H9 (cell line): ENCODE measurements at regions not wholly inside any gene's neighbourhood (a gene's known extent, or its start where the extent isn't known, plus 50 kb on each side); places are given as distances from the start of the nearest gene placed in this dataset.

Source experiments
- DNase-seq: peaks from one replicate; pipeline ENCODE4 v3.0.0-alpha.2; 2017
- H2AFZ ChIP-seq: one replicate; pipeline ENCODE4 v1.6.1; 2013; ENCODE audit warnings: mild to moderate bottlenecking, low read length, control low read depth, moderate library complexity
- H2AK5ac ChIP-seq: 2 replicates; pipeline ENCODE4 v1.6.1; 2013; ENCODE audit warnings: low read length, control low read depth, mixed read lengths; ENCODE audit not compliant: insufficient read length
- H2BK120ac ChIP-seq: one replicate; pipeline ENCODE4 v1.6.1; 2013; ENCODE audit warnings: low read depth, mild to moderate bottlenecking, low read length, control low read depth, inconsistent platforms; ENCODE audit not compliant: poor library complexity, severe bottlenecking
- H2BK12ac ChIP-seq: 2 replicates; pipeline ENCODE4 v1.6.1; 2013; ENCODE audit warnings: low read length, control low read depth, mixed read lengths, low read depth; ENCODE audit not compliant: insufficient read length
- H2BK15ac ChIP-seq: 2 replicates; pipeline ENCODE4 v1.6.1; 2013; ENCODE audit warnings: low read depth, low read length, control low read depth
- H2BK20ac ChIP-seq: one replicate; pipeline ENCODE4 v1.6.1; 2013; ENCODE audit warnings: low read depth, mild to moderate bottlenecking, low read length, control low read depth, inconsistent platforms; ENCODE audit not compliant: poor library complexity, severe bottlenecking
- H2BK5ac ChIP-seq: 2 replicates; pipeline ENCODE4 v1.6.1; 2013; ENCODE audit warnings: low read length, control low read depth, mixed read lengths; ENCODE audit not compliant: insufficient read length
- H3K14ac ChIP-seq: 2 replicates; pipeline ENCODE4 v1.6.1; 2013; ENCODE audit warnings: low read length, control low read depth; ENCODE audit not compliant: insufficient read depth
- H3K18ac ChIP-seq: 2 replicates; pipeline ENCODE4 v1.6.1; 2013; ENCODE audit warnings: low read depth, mild to moderate bottlenecking, mixed read lengths, low read length, control low read depth; ENCODE audit not compliant: insufficient read length
- H3K23ac ChIP-seq: 2 replicates; pipeline ENCODE4 v1.6.1; 2013; ENCODE audit warnings: low read length, control low read depth, mixed read lengths, low read depth; ENCODE audit not compliant: insufficient read length
- H3K23me2 ChIP-seq: 2 replicates; pipeline ENCODE4 v1.6.1; 2013; ENCODE audit warnings: low read depth, mild to moderate bottlenecking, mixed read lengths, low read length, control low read depth; ENCODE audit not compliant: insufficient read length, poor library complexity, severe bottlenecking
- H3K27ac ChIP-seq: 2 replicates; pipeline ENCODE4 v1.5.1; 2013; ENCODE audit warnings: low read length, control low read depth, mixed read lengths, low read depth; ENCODE audit not compliant: insufficient read length
- H3K27me3 ChIP-seq: 2 replicates; pipeline ENCODE4 v1.6.1; 2013; ENCODE audit warnings: low read length, control low read depth, inconsistent platforms; ENCODE audit not compliant: insufficient read depth
- H3K4ac ChIP-seq: 2 replicates; pipeline ENCODE4 v1.6.1; 2013; ENCODE audit warnings: low read depth, mild to moderate bottlenecking, control low read depth, inconsistent platforms, low read length, moderate library complexity
- H3K4me1 ChIP-seq: 2 replicates; pipeline ENCODE4 v1.6.1; 2013; ENCODE audit warnings: low read length, control low read depth, inconsistent platforms; ENCODE audit not compliant: insufficient read depth
- H3K4me2 ChIP-seq: 2 replicates; pipeline ENCODE4 v1.6.1; 2013; ENCODE audit warnings: low read length, control low read depth, mixed read lengths; ENCODE audit not compliant: insufficient read length, insufficient read depth
- H3K56ac ChIP-seq: 2 replicates; pipeline ENCODE4 v1.6.1; 2013; ENCODE audit warnings: low read depth, mild to moderate bottlenecking, mixed read lengths, low read length, control low read depth; ENCODE audit not compliant: insufficient read length
- H3K79me1 ChIP-seq: 2 replicates; pipeline ENCODE4 v1.6.1; 2013; ENCODE audit warnings: low read depth, mild to moderate bottlenecking, moderate library complexity, low read length, control low read depth, inconsistent platforms; ENCODE audit not compliant: insufficient read depth, poor library complexity, severe bottlenecking
- H3K79me2 ChIP-seq: 2 replicates; pipeline ENCODE4 v1.6.1; 2013; ENCODE audit warnings: low read length, control low read depth, inconsistent platforms; ENCODE audit not compliant: insufficient read depth
- H3K9ac ChIP-seq: 2 replicates; pipeline ENCODE4 v1.6.1; 2013; ENCODE audit warnings: low read length, control low read depth, mixed read lengths; ENCODE audit not compliant: insufficient read length; ENCODE audit errors: extremely low read depth
- H3K9me3 ChIP-seq: one replicate; pipeline ENCODE4 v1.6.1; 2013; ENCODE audit warnings: low read depth, low read length, inconsistent platforms; ENCODE audit not compliant: control insufficient read depth
- H3T11ph ChIP-seq: one replicate; pipeline ENCODE4 v1.6.1; 2013; ENCODE audit warnings: mild to moderate bottlenecking, low read length, control low read depth, inconsistent platforms
- H4K20me1 ChIP-seq: one replicate; pipeline ENCODE4 v1.6.1; 2013; ENCODE audit not compliant: control insufficient read depth, insufficient read length, insufficient read depth
- H4K5ac ChIP-seq: 2 replicates; pipeline ENCODE4 v1.6.1; 2013; ENCODE audit warnings: low read depth, mild to moderate bottlenecking, mixed read lengths, low read length, control low read depth; ENCODE audit not compliant: insufficient read length
- H4K8ac ChIP-seq: replicated peaks from 2 replicates; pipeline ENCODE4 v1.6.1; 2013; ENCODE audit warnings: low read length, control low read depth, mixed read lengths, low read depth; ENCODE audit not compliant: insufficient read length
- H4K91ac ChIP-seq: 2 replicates; pipeline ENCODE4 v1.6.1; 2013; ENCODE audit warnings: low read depth, mild to moderate bottlenecking, moderate library complexity, mixed read lengths, low read length, control low read depth; ENCODE audit not compliant: insufficient read length
- H3K27ac Mint-ChIP-seq, 3 experiments: 2 replicates in 2 of 3; 3 replicates in 1 of 3; pipeline ENCODE4 v1.8.0; 2020 to 2021; ENCODE audit warnings: mixed read lengths in 3 of 3, mild to moderate bottlenecking in 1 of 3, moderate library complexity in 1 of 3
- H3K27me3 Mint-ChIP-seq: 2 replicates; pipeline ENCODE4 v1.8.0; 2021; ENCODE audit warnings: low read depth, mild to moderate bottlenecking, moderate library complexity, mixed read lengths
- H3K36me3 Mint-ChIP-seq, 3 experiments: 2 replicates in 2 of 3; 3 replicates in 1 of 3; pipeline ENCODE4 v1.8.0; 2020 to 2021; ENCODE audit warnings: low read depth in 3 of 3, mixed read lengths in 3 of 3; ENCODE audit not compliant: insufficient read depth in 1 of 3
- H3K4me1 Mint-ChIP-seq, 2 experiments: 2 replicates each; pipeline ENCODE4 v1.8.0; 2020; ENCODE audit warnings: mixed read lengths in 2 of 2
- H3K4me3 Mint-ChIP-seq, 2 experiments: 2 replicates in 1 of 2; 3 replicates in 1 of 2; pipeline ENCODE4 v1.8.0; 2020 to 2021; ENCODE audit warnings: mild to moderate bottlenecking in 2 of 2, mixed read lengths in 2 of 2, moderate library complexity in 1 of 2
- H3K9me3 Mint-ChIP-seq, 2 experiments: 2 replicates in 1 of 2; 3 replicates in 1 of 2; pipeline ENCODE4 v1.8.0; 2020; ENCODE audit warnings: mild to moderate bottlenecking in 2 of 2, mixed read lengths in 2 of 2, moderate library complexity in 1 of 2
- CTCF ChIP-seq: fragments of 200-600 bp; sonication (generic); conservative IDR thresholded peaks from 3 replicates; pipeline ENCODE4 v1.8.0; 2021; ENCODE audit warnings: antibody characterized with exemption, mild to moderate bottlenecking
- WGBS: extraction: QIAGEN DNeasy Blood & Tissue Kit; methylation state at CpG from one replicate; pipeline ENCODE4 v1.1.7; 2013; ENCODE audit warnings: missing lambda C conversion rate, low lambda C conversion rate, mixed read lengths; ENCODE audit not compliant: insufficient read length; ENCODE audit errors: extremely low coverage; 5-methylcytosine and 5-hydroxymethylcytosine counted together

GRCh38 chr22:49446145-49446758 lies 381.4 kb downstream of the BRD1 start:
- Histone ChIP-seq H3T11ph (no peak overlapping the region), H2BK5ac (no peak overlapping the region), H4K91ac (no peak overlapping the region), H2BK15ac (no peak overlapping the region), H3K9me3 (no peaks in the 10 kb centered on the region), H3K18ac (no peak overlapping the region), H3K27ac (no peak overlapping the region), H3K27me3 (peaks cover 6% of the 10 kb centered on the region; the same call in 1 of the 2 replicates), H4K20me1 (no peaks in the 10 kb centered on the region), H3K4me1 (peaks cover 4% of the 10 kb centered on the region; the same call in 1 of the 2 replicates), H3K9ac (no peak overlapping the region), H2BK12ac (no peak overlapping the region), H3K23ac (no peak overlapping the region), H3K23me2 (no peaks in the 10 kb centered on the region), H2BK20ac (no peak overlapping the region), H3K79me1 (no peaks in the 10 kb centered on the region), H2AK5ac (no peak overlapping the region), H3K79me2 (no peaks in the 10 kb centered on the region), H2BK120ac (no peak overlapping the region), H3K4ac (no peak overlapping the region), H3K14ac (no peak overlapping the region), H2AFZ (no peak overlapping the region), H4K8ac (no peak overlapping the region), H3K4me2 (no peak overlapping the region), H4K5ac (no peak overlapping the region), H3K56ac (no peak overlapping the region)
- peaks cover 41% of the 10 kb centered on the region for H3K27me3 Mint-ChIP-seq
- no peak overlapping the region for H3K4me3 Mint-ChIP-seq
- H3K9me3 Mint-ChIP-seq: peaks cover 0 to 3% of the 10 kb centered on the region in 2 experiments; a peak in 2 of 5 replicates
- WGBS: no CpG with 5 or more reads among the region's 18 CpGs
- H3K27ac Mint-ChIP-seq: no peak overlapping the region; a peak in 1 of 7 replicates
- DNase-seq: no peak
- H3K4me1 Mint-ChIP-seq: peaks cover 32 to 33% of the 10 kb centered on the region in 2 experiments
- no peak for TF ChIP-seq CTCF
- no peaks in the 10 kb centered on the region for H3K36me3 Mint-ChIP-seq
